ENCODE measurements at regions not wholly inside any gene's neighbourhood (a gene's known extent, or its start where the extent isn't known, plus 50 kb on each side); places are given as distances from the start of the nearest gene placed in this dataset.

GRCh38 chr3:88412346-88412745 lies 262.6 kb downstream of the C3orf38 start:
- TF ChIP-seq REST (IDR thresholded peaks at IDR 0.05; ENCODE audit: insufficient replicate concordance, low read depth) = no peak
- TF ChIP-seq CTCF (IDR thresholded peaks at IDR 0.05; ENCODE audit: insufficient read depth, low read length) = no peak
